B cell (primary cell): ENCODE measurements at regions not wholly inside any gene's neighbourhood (a gene's known extent, or its start where the extent isn't known, plus 50 kb on each side); places are given as distances from the start of the nearest gene placed in this dataset.

Source experiments
- ATAC-seq: fragments of 200-7000 bp; cut with Tn5 transposase; one replicate; pipeline ENCODE4 v1.10.0; 2021; ENCODE audit warnings: low read depth, mild to moderate bottlenecking, moderate number of reproducible peaks, moderate library complexity
- CTCF ChIA-PET: fragments of 350-600 bp; sonication (Branson Sonifier 250); formaldehyde crosslinking; loops from one replicate; lab custom pipeline; 2021; ENCODE audit warnings: antibody characterized with exemption, inconsistent platforms; lab: Charles Lee
- POLR2A ChIA-PET: fragments of 350-600 bp; sonication (Branson Sonifier 250); formaldehyde crosslinking; loops from one replicate; lab custom pipeline; 2021; ENCODE audit warnings: antibody characterized with exemption; lab: Charles Lee
- DNase-seq: peaks from one replicate; pipeline ENCODE4 v3.0.0; 2013
- H2AFZ ChIP-seq: 2 replicates; pipeline ENCODE4 v1.6.1; 2012; ENCODE audit warnings: mild to moderate bottlenecking, low read depth, low read length; ENCODE audit not compliant: insufficient read depth, poor library complexity, severe bottlenecking
- H3K27ac ChIP-seq, 2 donors: 1 replicate in 1 of 2; 2 replicates in 1 of 2; pipeline ENCODE4 v1.5.1; 2012 to 2013; ENCODE audit warnings: low read length in 2 of 2, mild to moderate bottlenecking in 2 of 2, moderate library complexity in 1 of 2
- H3K27me3 ChIP-seq, 4 experiments: fragments of 200-600 bp in 1 of 4; sonication (generic) in 1 of 4; replicated peaks in 1 of 4; 1 replicate in 2 of 4; 2 replicates in 2 of 4; pipeline versions ENCODE4 v1.6.1 to v1.7.0; 2013 to 2016; ENCODE audit warnings: low read length in 3 of 4, mild to moderate bottlenecking in 2 of 4, mixed read lengths in 1 of 4, moderate library complexity in 1 of 4; ENCODE audit not compliant: insufficient read depth in 4 of 4, control insufficient read depth in 3 of 4; ENCODE audit errors: control extremely low read depth in 1 of 4
- H3K36me3 ChIP-seq, 2 experiments: replicated peaks in 1 of 2; 1 replicate in 1 of 2; 2 replicates in 1 of 2; pipeline versions ENCODE4 v1.6.1 to v1.7.1; 2013; ENCODE audit warnings: low read length in 1 of 2; ENCODE audit not compliant: insufficient read depth in 2 of 2, control insufficient read depth in 1 of 2; ENCODE audit errors: control extremely low read depth in 1 of 2, extremely low read depth in 1 of 2
- H3K4me1 ChIP-seq, 2 donors: fragments of 200-600 bp in 1 of 2; sonication (generic) in 1 of 2; 1 replicate in 1 of 2; 2 replicates in 1 of 2; pipeline versions ENCODE4 v1.5.1 to v1.6.1; 2013 to 2017; ENCODE audit warnings: low read length in 2 of 2; ENCODE audit not compliant: control insufficient read depth in 2 of 2, insufficient read depth in 2 of 2
- H3K4me2 ChIP-seq: replicated peaks from 2 replicates; pipeline ENCODE3; 2012; ENCODE audit warnings: mild to moderate bottlenecking, low read depth, low read length; ENCODE audit not compliant: poor library complexity, severe bottlenecking
- H3K4me3 ChIP-seq, 5 experiments: fragments of 200-600 bp in 1 of 5; sonication (generic) in 1 of 5; 1 replicate in 3 of 5; 2 replicates in 2 of 5; pipeline versions ENCODE4 v1.5.1 to v1.7.0; 2011 to 2016; ENCODE audit warnings: low read length in 4 of 5, mild to moderate bottlenecking in 4 of 5, low read depth in 2 of 5, control low read depth in 1 of 5, moderate library complexity in 1 of 5; ENCODE audit not compliant: insufficient read depth in 1 of 5; ENCODE audit errors: control extremely low read depth in 1 of 5, extremely low read depth in 1 of 5
- H3K79me2 ChIP-seq: fragments of 200-600 bp; sonication (generic); one replicate; pipeline ENCODE4 v1.6.0; 2016; ENCODE audit warnings: low read length; ENCODE audit not compliant: control insufficient read depth, insufficient read depth
- H3K9ac ChIP-seq: fragments of 200-600 bp; sonication (generic); 2 replicates; pipeline ENCODE4 v1.6.1; 2017; ENCODE audit warnings: mild to moderate bottlenecking, low read length, moderate library complexity
- H3K9me3 ChIP-seq, 3 donors: one replicate each; pipeline versions ENCODE4 v1.6.1 to v1.7.1; 2013; ENCODE audit warnings: low read length in 2 of 3; ENCODE audit not compliant: control insufficient read depth in 2 of 3, insufficient read depth in 1 of 3; ENCODE audit errors: control extremely low read depth in 1 of 3
- H4K20me1 ChIP-seq: 2 replicates; pipeline ENCODE4 v1.6.0; 2012; ENCODE audit warnings: mild to moderate bottlenecking, low read length; ENCODE audit not compliant: insufficient read depth, control insufficient read depth, poor library complexity, severe bottlenecking
- H3K27ac Mint-ChIP-seq: one replicate; pipeline ENCODE4 v1.8.0; 2021; ENCODE audit warnings: mixed read lengths
- H3K27me3 Mint-ChIP-seq: one replicate; pipeline ENCODE4 v1.8.0; 2021; ENCODE audit warnings: mixed read lengths
- H3K4me1 Mint-ChIP-seq: one replicate; pipeline ENCODE4 v1.8.0; 2021; ENCODE audit warnings: mixed read lengths
- H3K4me3 Mint-ChIP-seq: one replicate; pipeline ENCODE4 v1.8.0; 2021; ENCODE audit warnings: mixed read lengths
- H3K9me3 Mint-ChIP-seq: one replicate; pipeline ENCODE4 v1.8.0; 2022; ENCODE audit warnings: mixed read lengths; ENCODE audit not compliant: insufficient read depth
- CTCF ChIP-seq: fragments of 200-600 bp; IDR thresholded peaks from one replicate; pipeline ENCODE4 v1.8.0; 2022; ENCODE audit warnings: antibody characterized with exemption, mild to moderate bottlenecking
- EZH2 ChIP-seq: IDR thresholded peaks from 2 replicates; pipeline ENCODE4 v1.6.1; 2012; ENCODE audit warnings: borderline replicate concordance, low read depth, mild to moderate bottlenecking, moderate library complexity, low read length; ENCODE audit not compliant: insufficient read depth, poor library complexity, severe bottlenecking
- WGBS: methylation state at CpG from one replicate; pipeline ENCODE4 v1.1.5; 2013; ENCODE audit warnings: missing lambda C conversion rate; ENCODE audit not compliant: insufficient coverage; 5-methylcytosine and 5-hydroxymethylcytosine counted together
- intact Hi-C: fragments of 100-400 bp; cut with micrococcal nuclease; formaldehyde crosslinking; loops from one replicate; pipeline ENCODE4 v1.10.0; 2022

- POLR2A ChIA-PET = no interaction called here
- Mint-ChIP-seq H3K9me3 (no peaks in the 10 kb centered on the region), H3K4me1 (no peaks in the 10 kb centered on the region), H3K4me3 (no peak overlapping the region), H3K27me3 (peaks cover 12% of the 10 kb centered on the region), H3K27ac (no peak overlapping the region)
- Histone ChIP-seq H3K4me3 (no peak overlapping the region), H3K9me3 (no peaks in the 10 kb centered on the region), H2AFZ (no peak overlapping the region), H3K27me3 (no peaks in the 10 kb centered on the region), H4K20me1 (no peaks in the 10 kb centered on the region), H3K4me2 (no peak overlapping the region), H3K27ac (no peak overlapping the region), H3K4me1 (no peaks in the 10 kb centered on the region), H3K79me2 (no peaks in the 10 kb centered on the region), H3K36me3 (no peaks in the 10 kb centered on the region), H3K9ac (no peak overlapping the region)
- 95% methylated on average over 4 of the region's 5 CpGs for WGBS
- no peak for DNase-seq
- CTCF ChIA-PET = no interaction called here
- TF ChIP-seq CTCF (no peak), EZH2 (no peak)
- no peak for ATAC-seq
- intact Hi-C loops = no loop called here
Measured at GRCh38 chr14:57150449-57150848, 118.3 kb downstream of the EXOC5 start.

- 100% methylated on average over 1 of the region's 5 CpGs for WGBS
- H3K27me3 ChIP-seq = peaks cover 0 to 5% (median 0%) of the 10 kb centered on the region in 4 experiments
- intact Hi-C loops = no loop called here
- CTCF ChIA-PET = no interaction called here
- H3K9ac ChIP-seq = no peak overlapping the region
- no peak for ATAC-seq
- no peak overlapping the region for H3K27ac ChIP-seq
- H3K9me3 ChIP-seq = peaks cover 0 to 3% (median 0%) of the 10 kb centered on the region in 3 donors
- H3K27me3 Mint-ChIP-seq = peaks cover 11% of the 10 kb centered on the region
- H2AFZ ChIP-seq = no peak overlapping the region
- H3K27ac Mint-ChIP-seq = no peak overlapping the region
- H3K4me1 Mint-ChIP-seq = no peaks in the 10 kb centered on the region
- no peak overlapping the region for H3K4me2 ChIP-seq
- H3K4me1 ChIP-seq = no peaks in the 10 kb centered on the region
- no peaks in the 10 kb centered on the region for H4K20me1 ChIP-seq
- H3K79me2 ChIP-seq = no peaks in the 10 kb centered on the region
- no peak overlapping the region for H3K4me3 Mint-ChIP-seq
- no peaks in the 10 kb centered on the region for H3K36me3 ChIP-seq
- no peak overlapping the region for H3K4me3 ChIP-seq
- POLR2A ChIA-PET = no interaction called here
- DNase-seq = no peak
- TF ChIP-seq CTCF (no peak), EZH2 (no peak)
- no peaks in the 10 kb centered on the region for H3K9me3 Mint-ChIP-seq
Measured at GRCh38 chr14:57139173-57139572, 129.5 kb downstream of the EXOC5 start.
